ENCODE measurements at regions not wholly inside any gene's neighbourhood (a gene's known extent, or its start where the extent isn't known, plus 50 kb on each side); places are given as distances from the start of the nearest gene placed in this dataset.
A peak's percentile ranks its signal among the peaks of the same experiment; 100 is the strongest.
"Not testable (repeated sequence)": the region's sequence is repeated elsewhere in the genome, so short reads cannot be mapped to it uniquely, and the experiment has no call there.

GRCh38 chr7:32206488-32206887 lies 136.3 kb upstream of the PDE1C start:
- Histone ChIP-seq H3K27me3 (ENCODE audit: control insufficient read depth in 1 of 2, insufficient read depth in 1 of 2, low read length in 2 of 2) (peaks cover 31 to 32% of the 10 kb centered on the region in 2 experiments), H2AFZ (ENCODE audit: low read depth, low read length) (no peak overlapping the region), H2AK5ac (ENCODE audit: low read length, severe bottlenecking) (no peak overlapping the region), H3K79me1 (replicated peaks; ENCODE audit: low read length, poor library complexity, severe bottlenecking) (no peaks in the 10 kb centered on the region), H3K4me1 (ENCODE audit: control insufficient read depth, insufficient read depth, low read depth, low read length) (no peaks in the 10 kb centered on the region), H3K4me3 (ENCODE audit: insufficient read depth in 1 of 2, low read depth in 1 of 2, low read length in 2 of 2) (no peak overlapping the region), H3K4ac (ENCODE audit: low read depth in 1 of 2, low read length in 2 of 2) (no peak overlapping the region), H3K27ac (ENCODE audit: low read length, poor library complexity, severe bottlenecking) (no peak overlapping the region), H2BK120ac (ENCODE audit: low read depth, low read length) (no peak overlapping the region), H3K23ac (ENCODE audit: low read length in 2 of 2) (no peak overlapping the region), H2BK5ac (ENCODE audit: low read depth, low read length, poor library complexity, severe bottlenecking) (no peak overlapping the region), H2BK12ac (ENCODE audit: low read length in 2 of 2) (no peak overlapping the region), H3K9me3 (ENCODE audit: control insufficient read depth, low read length) (no peaks in the 10 kb centered on the region), H4K91ac (ENCODE audit: low read length) (peak overlapping the region; percentile 31), H3K36me3 (ENCODE audit: control insufficient read depth in 1 of 2, insufficient read depth in 2 of 2, low read depth in 1 of 2, low read length in 2 of 2) (no peaks in the 10 kb centered on the region), H2BK15ac (ENCODE audit: low read depth, poor library complexity, severe bottlenecking) (no peak overlapping the region), H3K4me2 (ENCODE audit: low read length, poor library complexity, severe bottlenecking) (no peak overlapping the region), H3K14ac (ENCODE audit: low read length in 2 of 2) (no peak overlapping the region), H3K18ac (ENCODE audit: low read depth in 1 of 2, low read length in 2 of 2) (no peak overlapping the region), H4K8ac (ENCODE audit: low read length) (no peak overlapping the region), H3K9ac (ENCODE audit: low read length) (no peak overlapping the region)
- DNase-seq = no peak
- WGBS = 94% methylated on average over 6 of the region's 6 CpGs

- H3K18ac ChIP-seq (ENCODE audit: low read depth in 1 of 2, low read length in 2 of 2); H2AK5ac ChIP-seq (ENCODE audit: low read length, severe bottlenecking); H3K79me1 ChIP-seq (replicated peaks; ENCODE audit: low read length, poor library complexity, severe bottlenecking); H3K14ac ChIP-seq (ENCODE audit: low read length in 2 of 2); H2BK12ac ChIP-seq (ENCODE audit: low read length in 2 of 2); H2BK5ac ChIP-seq (ENCODE audit: low read depth, low read length, poor library complexity, severe bottlenecking); H3K36me3 ChIP-seq (ENCODE audit: control insufficient read depth in 1 of 2, insufficient read depth in 2 of 2, low read depth in 1 of 2, low read length in 2 of 2); H4K91ac ChIP-seq (ENCODE audit: low read length); H2BK15ac ChIP-seq (ENCODE audit: low read depth, poor library complexity, severe bottlenecking); H3K4ac ChIP-seq (ENCODE audit: low read depth in 1 of 2, low read length in 2 of 2); H2BK120ac ChIP-seq (ENCODE audit: low read depth, low read length); H3K4me1 ChIP-seq (ENCODE audit: control insufficient read depth, insufficient read depth, low read depth, low read length); H3K27ac ChIP-seq (ENCODE audit: low read length, poor library complexity, severe bottlenecking); H3K9me3 ChIP-seq (ENCODE audit: control insufficient read depth, low read length); H3K4me2 ChIP-seq (ENCODE audit: low read length, poor library complexity, severe bottlenecking); H3K9ac ChIP-seq (ENCODE audit: low read length); H2AFZ ChIP-seq (ENCODE audit: low read depth, low read length); H3K4me3 ChIP-seq (ENCODE audit: insufficient read depth in 1 of 2, low read depth in 1 of 2, low read length in 2 of 2); H3K23ac ChIP-seq (ENCODE audit: low read length in 2 of 2); DNase-seq; H4K8ac ChIP-seq (ENCODE audit: low read length): not testable (repeated sequence)
- WGBS = 68% methylated on average over 4 of the region's 4 CpGs
- peaks cover 31 to 32% of the 10 kb centered on the region in 2 experiments for H3K27me3 ChIP-seq (ENCODE audit: control insufficient read depth in 1 of 2, insufficient read depth in 1 of 2, low read length in 2 of 2)
Measured at GRCh38 chr7:32205298-32205824, 135.2 kb upstream of the PDE1C start.

- H2BK12ac ChIP-seq (ENCODE audit: low read length in 2 of 2) = no peak overlapping the region
- H3K4me3 ChIP-seq (ENCODE audit: insufficient read depth in 1 of 2, low read depth in 1 of 2, low read length in 2 of 2) = peak overlapping the region in 1 of 2 experiments; percentile 75
- no peak overlapping the region for H3K4ac ChIP-seq (ENCODE audit: low read depth in 1 of 2, low read length in 2 of 2)
- no peaks in the 10 kb centered on the region for H3K36me3 ChIP-seq (ENCODE audit: control insufficient read depth in 1 of 2, insufficient read depth in 2 of 2, low read depth in 1 of 2, low read length in 2 of 2)
- WGBS = 31% methylated on average over 9 of the region's 9 CpGs
- H2BK120ac ChIP-seq (ENCODE audit: low read depth, low read length) = no peak overlapping the region
- no peak overlapping the region for H3K27ac ChIP-seq (ENCODE audit: low read length, poor library complexity, severe bottlenecking)
- no peak overlapping the region for H2AFZ ChIP-seq (ENCODE audit: low read depth, low read length)
- no peak overlapping the region for H4K91ac ChIP-seq (ENCODE audit: low read length)
- no peak overlapping the region for H4K8ac ChIP-seq (ENCODE audit: low read length)
- H3K9me3 ChIP-seq (ENCODE audit: control insufficient read depth, low read length) = no peaks in the 10 kb centered on the region
- no peak overlapping the region for H3K18ac ChIP-seq (ENCODE audit: low read depth in 1 of 2, low read length in 2 of 2)
- H3K4me2 ChIP-seq (ENCODE audit: low read length, poor library complexity, severe bottlenecking) = peak overlapping the region; percentile 31
- H3K9ac ChIP-seq (ENCODE audit: low read length) = peak overlapping the region; percentile 78
- H3K79me1 ChIP-seq (replicated peaks; ENCODE audit: low read length, poor library complexity, severe bottlenecking) = no peaks in the 10 kb centered on the region
- no peak overlapping the region for H2BK5ac ChIP-seq (ENCODE audit: low read depth, low read length, poor library complexity, severe bottlenecking)
- H3K4me1 ChIP-seq (ENCODE audit: control insufficient read depth, insufficient read depth, low read depth, low read length) = no peaks in the 10 kb centered on the region
- H3K23ac ChIP-seq (ENCODE audit: low read length in 2 of 2) = no peak overlapping the region
- H3K27me3 ChIP-seq (ENCODE audit: control insufficient read depth in 1 of 2, insufficient read depth in 1 of 2, low read length in 2 of 2) = peaks cover 29 to 32% of the 10 kb centered on the region in 2 experiments
- no peak overlapping the region for H3K14ac ChIP-seq (ENCODE audit: low read length in 2 of 2)
- H2AK5ac ChIP-seq (ENCODE audit: low read length, severe bottlenecking) = no peak overlapping the region
- H2BK15ac ChIP-seq (ENCODE audit: low read depth, poor library complexity, severe bottlenecking) = no peak overlapping the region
- peak; percentile 88 for DNase-seq
Measured at GRCh38 chr7:32204361-32205018, 134.3 kb upstream of the PDE1C start.

- Histone ChIP-seq H2BK12ac (ENCODE audit: low read length in 2 of 2) (no peak overlapping the region), H4K8ac (ENCODE audit: low read length) (no peak overlapping the region), H3K79me1 (replicated peaks; ENCODE audit: low read length, poor library complexity, severe bottlenecking) (no peaks in the 10 kb centered on the region), H3K27ac (ENCODE audit: low read length, poor library complexity, severe bottlenecking) (no peak overlapping the region), H3K36me3 (ENCODE audit: control insufficient read depth in 1 of 2, insufficient read depth in 2 of 2, low read depth in 1 of 2, low read length in 2 of 2) (no peaks in the 10 kb centered on the region), H3K9ac (ENCODE audit: low read length) (no peak overlapping the region), H4K91ac (ENCODE audit: low read length) (no peak overlapping the region), H3K23ac (ENCODE audit: low read length in 2 of 2) (no peak overlapping the region), H3K18ac (ENCODE audit: low read depth in 1 of 2, low read length in 2 of 2) (no peak overlapping the region), H2BK5ac (ENCODE audit: low read depth, low read length, poor library complexity, severe bottlenecking) (no peak overlapping the region), H3K4me2 (ENCODE audit: low read length, poor library complexity, severe bottlenecking) (no peak overlapping the region), H2AK5ac (ENCODE audit: low read length, severe bottlenecking) (no peak overlapping the region), H3K9me3 (ENCODE audit: control insufficient read depth, low read length) (no peaks in the 10 kb centered on the region), H3K4me1 (ENCODE audit: control insufficient read depth, insufficient read depth, low read depth, low read length) (no peaks in the 10 kb centered on the region), H2BK15ac (ENCODE audit: low read depth, poor library complexity, severe bottlenecking) (no peak overlapping the region), H3K4ac (ENCODE audit: low read depth in 1 of 2, low read length in 2 of 2) (no peak overlapping the region), H3K14ac (ENCODE audit: low read length in 2 of 2) (no peak overlapping the region), H3K4me3 (ENCODE audit: insufficient read depth in 1 of 2, low read depth in 1 of 2, low read length in 2 of 2) (no peak overlapping the region), H3K27me3 (ENCODE audit: control insufficient read depth in 1 of 2, insufficient read depth in 1 of 2, low read length in 2 of 2) (no peaks in the 10 kb centered on the region), H2BK120ac (ENCODE audit: low read depth, low read length) (no peak overlapping the region), H2AFZ (ENCODE audit: low read depth, low read length) (no peak overlapping the region)
- no peak for DNase-seq
- 100% methylated on average over 1 of the region's 1 CpG for WGBS
Measured at GRCh38 chr7:32200646-32201045, 130.4 kb upstream of the PDE1C start.
